Cardiac fibroblast (primary cell): ENCODE measurements at regions not wholly inside any gene's neighbourhood (a gene's known extent, or its start where the extent isn't known, plus 50 kb on each side); places are given as distances from the start of the nearest gene placed in this dataset.
A peak's percentile ranks its signal among the peaks of the same experiment; 100 is the strongest.

Source experiments
- DNase-seq, 2 donors: peaks; one replicate each; pipeline versions ENCODE4 v3.0.0 to v3.0.0-alpha.2; 2010; ENCODE audit warnings: low read depth in 2 of 2
- H3K4me3 ChIP-seq, 2 donors: replicated peaks in 1 of 2; 1 replicate in 1 of 2; 2 replicates in 1 of 2; pipeline ENCODE4 v1.5.1; 2011; ENCODE audit warnings: low read depth in 2 of 2, low read length in 2 of 2, mild to moderate bottlenecking in 2 of 2, moderate library complexity in 1 of 2
- CTCF ChIP-seq: IDR thresholded peaks from one replicate; pipeline ENCODE4 v1.5.1; 2011; ENCODE audit warnings: low read depth, mild to moderate bottlenecking, low read length, inconsistent platforms

DNA sequence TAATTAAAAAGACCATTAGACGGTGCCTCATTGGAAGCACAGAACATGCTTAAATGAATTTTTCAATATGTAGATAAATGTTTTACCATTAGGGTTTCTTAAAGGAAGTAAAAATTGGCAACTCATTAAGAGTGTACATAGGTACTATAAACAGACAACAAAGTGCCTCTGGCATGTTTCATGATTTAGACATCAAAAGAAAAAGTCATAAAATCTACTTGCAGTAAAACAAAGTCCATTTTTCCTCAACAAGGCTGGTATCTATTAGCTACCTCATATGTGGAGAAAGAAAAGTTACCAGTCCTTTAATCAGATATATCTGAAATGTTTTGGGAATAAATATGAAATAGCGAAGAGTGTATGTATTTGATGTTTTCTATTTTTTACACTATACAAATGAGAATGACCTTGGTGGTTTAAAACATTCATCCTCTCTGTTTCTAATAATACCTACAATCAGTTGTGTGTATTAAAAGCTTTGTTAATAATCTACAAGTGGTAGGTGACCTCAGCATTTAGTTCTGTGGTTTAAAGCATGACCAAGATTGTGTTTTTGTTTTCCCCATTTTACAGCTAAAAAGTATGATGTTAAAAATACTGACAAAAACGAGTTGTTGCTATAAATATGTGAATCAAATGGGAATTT is 87.5 kb downstream of the HDGFL1 start:
- TF ChIP-seq CTCF: no peak
- DNase-seq: no peak
- no peak overlapping the region for H3K4me3 ChIP-seq

GRCh38 chr6:22657352-22657980 is 88.1 kb downstream of the HDGFL1 start:
- H3K4me3 ChIP-seq: no peak overlapping the region
- peak in 1 of 2 donors; percentile 27 for DNase-seq
- TF ChIP-seq CTCF: no peak

DNA sequence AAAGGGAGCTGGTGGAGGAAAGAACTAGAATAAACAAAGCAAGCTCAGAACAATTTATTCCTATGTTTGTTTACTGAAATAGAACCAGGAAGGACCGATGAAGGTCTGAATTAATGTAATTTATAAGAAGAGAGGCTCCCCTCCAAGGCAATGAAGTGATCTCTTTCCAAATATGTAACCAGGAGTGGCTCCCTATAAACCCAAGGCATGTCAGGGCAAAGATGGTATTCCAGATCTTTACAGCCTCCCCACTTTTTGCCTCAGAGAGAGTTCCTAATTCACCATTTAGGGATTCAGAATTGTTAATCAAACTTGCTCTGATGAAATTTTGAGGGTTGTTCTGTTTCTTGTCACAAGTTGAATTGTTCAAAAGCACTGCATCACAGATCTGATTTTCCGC is 88.8 kb downstream of the HDGFL1 start:
- no peak overlapping the region for H3K4me3 ChIP-seq
- no peak for TF ChIP-seq CTCF
- DNase-seq: no peak

DNA sequence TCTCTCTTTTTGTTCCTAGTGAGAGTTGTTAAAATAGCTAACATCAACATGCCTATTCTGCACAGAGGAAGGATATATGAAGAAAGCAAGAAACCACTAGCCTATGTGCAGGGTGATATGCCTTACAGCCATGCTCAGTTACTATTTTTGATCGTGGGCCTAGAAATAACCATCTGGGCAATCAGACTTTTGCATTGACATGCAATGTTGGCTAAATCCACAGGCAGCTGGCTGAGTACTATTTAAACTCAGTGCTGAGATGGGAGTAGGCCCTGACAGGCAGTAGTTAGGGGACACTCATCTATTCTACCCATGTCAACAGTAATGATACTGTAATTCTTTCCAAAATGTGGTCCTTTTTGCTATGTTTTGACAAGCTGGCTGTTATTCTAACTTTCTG is 89.6 kb downstream of the HDGFL1 start:
- H3K4me3 ChIP-seq: no peak overlapping the region
- no peak for DNase-seq
- no peak for TF ChIP-seq CTCF

GRCh38 chr6:22664968-22665367 is 95.6 kb downstream of the HDGFL1 start:
- DNase-seq: no peak
- H3K4me3 ChIP-seq: no peak overlapping the region
- TF ChIP-seq CTCF: no peak

DNA sequence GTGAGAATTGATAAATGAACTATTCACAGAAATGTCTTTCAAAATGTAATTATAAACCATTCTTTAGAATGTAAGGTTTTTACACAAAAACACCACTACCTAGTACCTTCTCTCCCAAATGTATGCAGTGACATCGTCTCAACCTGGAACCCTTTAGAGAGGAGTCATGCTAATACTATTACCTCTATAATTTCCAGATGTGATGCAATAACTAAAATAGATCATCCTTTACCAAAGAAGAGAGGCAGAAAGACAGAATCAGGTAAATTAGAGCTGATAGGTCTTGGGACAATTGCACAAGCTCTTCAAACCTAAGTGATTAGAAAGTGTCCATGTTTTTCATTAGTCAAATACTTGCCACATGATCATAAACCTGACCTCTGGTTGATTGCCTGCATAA is 96.7 kb downstream of the HDGFL1 start:
- DNase-seq: no peak
- no peak overlapping the region for H3K4me3 ChIP-seq
- no peak for TF ChIP-seq CTCF
